ENCODE measurements at regions not wholly inside any gene's neighbourhood (a gene's known extent, or its start where the extent isn't known, plus 50 kb on each side); places are given as distances from the start of the nearest gene placed in this dataset.
"Not testable (repeated sequence)": the region's sequence is repeated elsewhere in the genome, so short reads cannot be mapped to it uniquely, and the experiment has no call there.

DNA sequence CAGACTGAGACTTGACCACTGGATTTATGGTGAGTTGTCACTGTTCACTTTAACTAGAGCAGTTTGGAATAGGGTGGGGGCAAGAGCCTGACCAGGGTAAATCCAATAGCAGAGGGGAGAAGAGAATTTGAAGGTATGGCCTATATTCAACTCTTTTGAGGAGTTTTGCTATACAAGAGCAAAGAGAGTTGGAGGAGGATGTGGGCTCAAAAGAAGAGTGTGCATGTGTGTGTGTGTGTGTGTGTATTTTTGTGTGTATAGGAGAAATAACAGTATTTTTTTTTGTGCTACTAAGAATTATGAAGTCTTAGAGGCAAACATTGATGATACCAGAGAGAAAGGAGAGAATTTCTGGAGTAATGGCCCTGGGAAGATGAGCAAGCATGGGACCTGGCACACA, 164.8 kb upstream of the JUN start:
- DNase-seq (ENCODE audit: low spot score) = no peak
- no peak overlapping the region for H3K27ac ChIP-seq
- no peak overlapping the region for H3K4me2 ChIP-seq
- H3K9me2 ChIP-seq (replicated peaks; ENCODE audit: insufficient read depth) = no peaks in the 10 kb centered on the region
- no peaks in the 10 kb centered on the region for H3K36me3 ChIP-seq (replicated peaks; ENCODE audit: insufficient read depth, low read depth)
- H3K79me2 ChIP-seq = no peaks in the 10 kb centered on the region
- H3K4me3 ChIP-seq = no peak overlapping the region
- H2AFZ ChIP-seq = no peak overlapping the region
- no peaks in the 10 kb centered on the region for H3K27me3 ChIP-seq
- H3K4me1 ChIP-seq (ENCODE audit: insufficient read depth) = no peaks in the 10 kb centered on the region
- H4K20me1 ChIP-seq (ENCODE audit: insufficient read depth, poor library complexity, severe bottlenecking) = no peaks in the 10 kb centered on the region
- TF ChIP-seq, protein P1, sequence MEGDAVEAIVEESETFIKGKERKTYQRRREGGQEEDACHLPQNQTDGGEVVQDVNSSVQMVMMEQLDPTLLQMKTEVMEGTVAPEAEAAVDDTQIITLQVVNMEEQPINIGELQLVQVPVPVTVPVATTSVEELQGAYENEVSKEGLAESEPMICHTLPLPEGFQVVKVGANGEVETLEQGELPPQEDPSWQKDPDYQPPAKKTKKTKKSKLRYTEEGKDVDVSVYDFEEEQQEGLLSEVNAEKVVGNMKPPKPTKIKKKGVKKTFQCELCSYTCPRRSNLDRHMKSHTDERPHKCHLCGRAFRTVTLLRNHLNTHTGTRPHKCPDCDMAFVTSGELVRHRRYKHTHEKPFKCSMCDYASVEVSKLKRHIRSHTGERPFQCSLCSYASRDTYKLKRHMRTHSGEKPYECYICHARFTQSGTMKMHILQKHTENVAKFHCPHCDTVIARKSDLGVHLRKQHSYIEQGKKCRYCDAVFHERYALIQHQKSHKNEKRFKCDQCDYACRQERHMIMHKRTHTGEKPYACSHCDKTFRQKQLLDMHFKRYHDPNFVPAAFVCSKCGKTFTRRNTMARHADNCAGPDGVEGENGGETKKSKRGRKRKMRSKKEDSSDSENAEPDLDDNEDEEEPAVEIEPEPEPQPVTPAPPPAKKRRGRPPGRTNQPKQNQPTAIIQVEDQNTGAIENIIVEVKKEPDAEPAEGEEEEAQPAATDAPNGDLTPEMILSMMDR (IDR thresholded peaks at IDR 0.05; ENCODE audit: poor library complexity) = no peak
- no peak for TF ChIP-seq EZH2 (IDR thresholded peaks at IDR 0.05; ENCODE audit: borderline replicate concordance)
- no peak for TF ChIP-seq EZH2phosphoT487 (IDR thresholded peaks at IDR 0.05; ENCODE audit: low read depth, severe bottlenecking, unreplicated experiment)
- H3K9me3 ChIP-seq (ENCODE audit: low read depth) = no peaks in the 10 kb centered on the region

DNA sequence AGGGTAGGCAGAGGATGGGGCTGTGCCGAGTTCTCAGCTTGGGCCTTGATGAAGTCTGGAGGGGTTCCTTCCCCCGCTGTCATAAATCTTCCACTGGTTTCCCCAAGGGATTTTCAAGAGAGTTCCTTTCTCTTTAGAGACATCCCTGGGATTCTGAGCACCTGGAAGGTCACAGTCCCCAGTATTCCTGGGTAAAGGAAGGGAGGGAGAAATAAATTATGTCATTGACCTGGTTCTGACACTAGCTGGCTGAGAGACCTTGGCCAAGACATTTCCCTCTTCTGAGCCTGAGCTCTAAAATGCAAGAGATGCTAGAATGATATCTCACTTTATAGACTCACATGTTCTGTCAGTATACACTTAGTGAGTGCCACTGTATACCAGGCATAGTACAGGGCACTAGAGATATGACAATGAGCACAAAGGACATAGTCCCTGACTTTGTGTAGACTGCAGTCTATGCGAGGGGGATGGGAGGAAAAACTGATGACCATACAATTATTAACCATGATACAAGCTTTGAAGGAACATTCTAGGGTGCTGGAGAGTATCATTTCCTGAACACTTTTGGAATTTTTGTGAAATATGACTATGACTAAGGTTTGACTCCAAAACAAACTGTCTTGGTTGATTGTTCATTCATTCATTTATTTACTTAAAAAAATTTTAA, 165.8 kb upstream of the JUN start:
- 90% methylated on average over 3 of the region's 3 CpGs for WGBS (ENCODE audit: low lambda C conversion rate, missing lambda C conversion rate)
- Histone ChIP-seq H3K27ac (no peak overlapping the region), H3K9me2 (replicated peaks; ENCODE audit: insufficient read depth) (no peaks in the 10 kb centered on the region), H4K20me1 (ENCODE audit: insufficient read depth, poor library complexity, severe bottlenecking) (no peaks in the 10 kb centered on the region), H3K36me3 (replicated peaks; ENCODE audit: insufficient read depth, low read depth) (no peaks in the 10 kb centered on the region), H2AFZ (no peak overlapping the region), H3K4me2 (no peak overlapping the region), H3K27me3 (no peaks in the 10 kb centered on the region), H3K79me2 (no peaks in the 10 kb centered on the region), H3K4me1 (ENCODE audit: insufficient read depth) (no peaks in the 10 kb centered on the region), H3K4me3 (no peak overlapping the region), H3K9me3 (ENCODE audit: low read depth) (no peaks in the 10 kb centered on the region)
- TF ChIP-seq EZH2 (IDR thresholded peaks at IDR 0.05; ENCODE audit: borderline replicate concordance) = no peak
- no peak for TF ChIP-seq EZH2phosphoT487 (IDR thresholded peaks at IDR 0.05; ENCODE audit: low read depth, severe bottlenecking, unreplicated experiment)
- TF ChIP-seq, protein P1 (IDR thresholded peaks at IDR 0.05; ENCODE audit: poor library complexity) = no peak
- DNase-seq (ENCODE audit: low spot score) = no peak

DNA sequence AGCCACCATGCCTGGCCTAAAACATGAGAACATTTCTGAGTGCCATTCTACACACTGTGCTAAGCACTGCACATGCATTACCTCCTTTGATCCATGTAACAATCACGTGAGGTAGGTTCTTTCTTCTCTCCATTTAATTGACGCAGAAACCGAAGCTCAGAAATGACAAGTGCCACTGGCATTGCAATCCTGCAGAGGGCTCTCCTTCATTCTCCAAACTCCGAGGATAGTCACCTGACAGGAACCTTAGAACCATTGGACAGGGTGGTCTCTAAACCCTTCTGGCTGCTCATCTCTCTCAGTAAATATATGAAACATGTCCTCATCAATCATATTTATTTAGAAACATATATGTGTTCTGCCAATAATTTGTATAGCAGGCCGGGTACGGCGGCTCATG, 167.1 kb upstream of the JUN start:
- H2AFZ ChIP-seq = no peak overlapping the region
- H3K4me2 ChIP-seq = no peak overlapping the region
- H3K4me3 ChIP-seq = no peak overlapping the region
- no peak overlapping the region for H3K27ac ChIP-seq
- no peaks in the 10 kb centered on the region for H4K20me1 ChIP-seq (ENCODE audit: insufficient read depth, poor library complexity, severe bottlenecking)
- H3K27me3 ChIP-seq = no peaks in the 10 kb centered on the region
- H3K36me3 ChIP-seq (replicated peaks; ENCODE audit: insufficient read depth, low read depth) = no peaks in the 10 kb centered on the region
- DNase-seq (ENCODE audit: low spot score) = no peak
- TF ChIP-seq EZH2 (IDR thresholded peaks at IDR 0.05; ENCODE audit: borderline replicate concordance) (no peak), EZH2phosphoT487 (IDR thresholded peaks at IDR 0.05; ENCODE audit: low read depth, severe bottlenecking, unreplicated experiment) (no peak)
- TF ChIP-seq, protein P1 (IDR thresholded peaks at IDR 0.05; ENCODE audit: poor library complexity) = no peak
- no peaks in the 10 kb centered on the region for H3K79me2 ChIP-seq
- no peaks in the 10 kb centered on the region for H3K9me3 ChIP-seq (ENCODE audit: low read depth)
- H3K4me1 ChIP-seq (ENCODE audit: insufficient read depth) = peaks cover 4% of the 10 kb centered on the region
- WGBS (ENCODE audit: low lambda C conversion rate, missing lambda C conversion rate) = 92% methylated on average over 7 of the region's 7 CpGs
- no peaks in the 10 kb centered on the region for H3K9me2 ChIP-seq (replicated peaks; ENCODE audit: insufficient read depth)

DNA sequence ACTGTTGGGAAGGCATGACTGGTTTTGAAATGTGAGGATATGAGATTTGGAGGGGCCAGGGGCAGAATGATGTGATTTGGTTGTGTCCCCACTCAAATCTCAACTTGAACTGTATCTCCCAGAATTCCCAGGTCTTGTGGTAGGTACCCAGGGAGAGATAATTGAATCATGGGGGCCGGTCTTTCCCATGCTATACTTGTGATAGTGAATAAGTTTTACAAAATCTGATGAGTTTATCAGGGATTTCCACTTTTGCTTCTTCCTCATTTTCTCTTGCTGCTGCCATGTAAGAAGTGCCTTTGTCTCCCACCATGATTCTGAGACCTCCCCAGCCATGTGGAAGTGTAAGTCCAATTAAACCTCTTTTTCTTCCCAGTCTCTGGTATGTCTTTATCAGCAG, 170.1 kb upstream of the JUN start:
- not testable (repeated sequence) for H3K4me3 ChIP-seq; H3K36me3 ChIP-seq (replicated peaks; ENCODE audit: insufficient read depth, low read depth); H3K27me3 ChIP-seq; H3K27ac ChIP-seq; H2AFZ ChIP-seq; H4K20me1 ChIP-seq (ENCODE audit: insufficient read depth, poor library complexity, severe bottlenecking); H3K9me2 ChIP-seq (replicated peaks; ENCODE audit: insufficient read depth); DNase-seq (ENCODE audit: low spot score); H3K79me2 ChIP-seq; H3K4me2 ChIP-seq; H3K9me3 ChIP-seq (ENCODE audit: low read depth); H3K4me1 ChIP-seq (ENCODE audit: insufficient read depth)
- 100% methylated on average over 1 of the region's 1 CpG for WGBS (ENCODE audit: low lambda C conversion rate, missing lambda C conversion rate)

DNA sequence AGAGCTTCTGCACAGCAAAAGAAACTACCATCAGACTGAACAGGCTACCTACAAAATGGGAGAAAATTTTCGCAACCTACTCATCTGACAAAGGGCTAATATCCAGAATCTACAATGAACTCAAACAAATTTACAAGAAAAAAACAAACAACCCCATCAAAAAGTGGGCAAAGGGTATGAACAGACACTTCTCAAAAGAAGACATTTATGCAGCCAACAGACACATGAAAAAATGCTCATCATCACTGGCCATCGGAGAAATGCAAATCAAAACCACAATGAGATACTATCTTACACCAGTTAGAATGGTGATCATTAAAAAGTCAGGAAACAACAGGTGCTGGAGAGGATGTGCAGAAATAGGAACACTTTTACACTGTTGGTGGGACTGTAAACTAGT, 179.4 kb upstream of the JUN start:
- not testable (repeated sequence) for H3K27ac ChIP-seq; H4K20me1 ChIP-seq (ENCODE audit: insufficient read depth, poor library complexity, severe bottlenecking); H2AFZ ChIP-seq; H3K79me2 ChIP-seq; H3K9me2 ChIP-seq (replicated peaks; ENCODE audit: insufficient read depth); H3K4me2 ChIP-seq; H3K36me3 ChIP-seq (replicated peaks; ENCODE audit: insufficient read depth, low read depth); H3K9me3 ChIP-seq (ENCODE audit: low read depth); DNase-seq (ENCODE audit: low spot score); H3K27me3 ChIP-seq; H3K4me3 ChIP-seq
- whole genome bisulfite sequencing (ENCODE audit: low lambda C conversion rate, missing lambda C conversion rate) = 89% methylated on average over 2 of the region's 2 CpGs
- peaks cover 21% of the 10 kb centered on the region for H3K4me1 ChIP-seq (ENCODE audit: insufficient read depth)

Data from hepatocyte (in vitro differentiated cells).